GM12892 (cell line): ENCODE measurements at regions not wholly inside any gene's neighbourhood (a gene's known extent, or its start where the extent isn't known, plus 50 kb on each side); places are given as distances from the start of the nearest gene placed in this dataset.
"Not testable (repeated sequence)": the region's sequence is repeated elsewhere in the genome, so short reads cannot be mapped to it uniquely, and the experiment has no call there.

ENCODE experiments used
- DNase-seq: peaks from one replicate; pipeline ENCODE4 v3.0.0; 2011; ENCODE audit not compliant: insufficient read length
- FAIRE-seq: peaks from 2 replicates; lab custom pipeline; 2011; peaks lifted over from hg19 to GRCh38; lab: Jason Lieb, UNC
- POLR2A ChIP-seq: IDR thresholded peaks from 2 replicates; pipeline ENCODE4 v1.6.1; 2011; ENCODE audit warnings: low read depth, low read length, control low read depth
- POLR2AphosphoS5 ChIP-seq: IDR thresholded peaks from 2 replicates; pipeline ENCODE4 v1.6.1; 2011; ENCODE audit warnings: low read depth, low read length, control low read depth
- TAF1 ChIP-seq: IDR thresholded peaks from 2 replicates; pipeline ENCODE4 v1.6.1; 2011; ENCODE audit warnings: low read depth, mild to moderate bottlenecking, control low read depth, low read length, borderline replicate concordance

GRCh38 chr10:45056806-45057205 lies 56.1 kb downstream of the ZNF22 start:
- FAIRE-seq: peak; percentile 74
- not testable (repeated sequence) for DNase-seq

- TF ChIP-seq POLR2A: no peak
- TF ChIP-seq POLR2AphosphoS5: no peak
- TF ChIP-seq TAF1: no peak
- DNase-seq (no peak), FAIRE-seq (no peak)
Observed at GRCh38 chr10:45058580-45058979, 57.9 kb downstream of the ZNF22 start.

- no peak for DNase-seq
- no peak for FAIRE-seq
- no peak for TF ChIP-seq TAF1
- TF ChIP-seq POLR2AphosphoS5: no peak
- TF ChIP-seq POLR2A: no peak
Observed at GRCh38 chr10:45058992-45059561, 58.4 kb downstream of the ZNF22 start.

- FAIRE-seq: no peak
- TF ChIP-seq TAF1 (no peak), POLR2A (no peak), POLR2AphosphoS5 (no peak)
- DNase-seq: no peak
Observed at GRCh38 chr10:45059632-45060031, 58.9 kb downstream of the ZNF22 start.

- FAIRE-seq (no peak), DNase-seq (no peak)
- TF ChIP-seq POLR2AphosphoS5 (no peak), POLR2A (no peak), TAF1 (no peak)
Observed at GRCh38 chr10:45061982-45062381, 61.3 kb downstream of the ZNF22 start.

- no peak for TF ChIP-seq POLR2AphosphoS5
- no peak for TF ChIP-seq TAF1
- TF ChIP-seq POLR2A: no peak
- FAIRE-seq: no peak
- DNase-seq: no peak
Observed at GRCh38 chr10:45063591-45064231, 63.0 kb downstream of the ZNF22 start.

GRCh38 chr10:45064998-45065397 lies 64.3 kb downstream of the ZNF22 start:
- FAIRE-seq (no peak), DNase-seq (no peak)
- TF ChIP-seq POLR2A (no peak), TAF1 (no peak), POLR2AphosphoS5 (no peak)

- no peak for DNase-seq
- TF ChIP-seq TAF1: no peak
- TF ChIP-seq POLR2A: no peak
- no peak for TF ChIP-seq POLR2AphosphoS5
- FAIRE-seq: no peak
Observed at GRCh38 chr10:45071043-45071813, 70.5 kb downstream of the ZNF22 start.

- FAIRE-seq: no peak
Observed at GRCh38 chr10:45075216-45075615, 74.5 kb downstream of the ZNF22 start.

GRCh38 chr10:45075826-45076380 lies 75.2 kb downstream of the ZNF22 start:
- DNase-seq: no peak
- TF ChIP-seq TAF1: no peak
- no peak for TF ChIP-seq POLR2A
- TF ChIP-seq POLR2AphosphoS5: no peak
- no peak for FAIRE-seq

More at GRCh38 chr10:45075216-45075615, 74.5 kb downstream of the ZNF22 start:
- DNase-seq: no peak
- TF ChIP-seq POLR2A: no peak
- TF ChIP-seq POLR2AphosphoS5: no peak
- TF ChIP-seq TAF1: no peak

GRCh38 chr10:45076891-45077290 lies 76.2 kb downstream of the ZNF22 start:
- TF ChIP-seq POLR2AphosphoS5 (no peak), POLR2A (no peak), TAF1 (no peak)
- no peak for FAIRE-seq
- no peak for DNase-seq

- TF ChIP-seq POLR2AphosphoS5 (no peak), POLR2A (no peak), TAF1 (no peak)
- no peak for DNase-seq
- FAIRE-seq: no peak
Observed at GRCh38 chr10:45080331-45080730, 79.6 kb downstream of the ZNF22 start.
